Nephron (organoid): ENCODE measurements at regions not wholly inside any gene's neighbourhood (a gene's known extent, or its start where the extent isn't known, plus 50 kb on each side); places are given as distances from the start of the nearest gene placed in this dataset.

Experiments
- H3K27ac Mint-ChIP-seq, 3 experiments: 2 replicates each; pipeline ENCODE4 v1.8.0; 2020; ENCODE audit warnings: mixed read lengths in 3 of 3, mild to moderate bottlenecking in 2 of 3, moderate library complexity in 1 of 3
- H3K27me3 Mint-ChIP-seq: 2 replicates; pipeline ENCODE4 v1.8.0; 2021; ENCODE audit warnings: low read depth, mild to moderate bottlenecking, moderate library complexity, mixed read lengths
- H3K36me3 Mint-ChIP-seq: 2 replicates; pipeline ENCODE4 v1.8.0; 2020; ENCODE audit warnings: low read depth, mixed read lengths
- H3K4me1 Mint-ChIP-seq: 2 replicates; pipeline ENCODE4 v1.8.0; 2020; ENCODE audit warnings: mixed read lengths
- H3K4me3 Mint-ChIP-seq, 3 experiments: 2 replicates each; pipeline ENCODE4 v1.8.0; 2020; ENCODE audit warnings: mild to moderate bottlenecking in 3 of 3, mixed read lengths in 3 of 3, moderate library complexity in 2 of 3
- H3K9me3 Mint-ChIP-seq: 2 replicates; pipeline ENCODE4 v1.8.0; 2020; ENCODE audit warnings: mixed read lengths
- CTCF ChIP-seq, 3 experiments: fragments of 200-600 bp; sonication (generic); IDR thresholded peaks; one replicate each; pipeline ENCODE4 v1.5.0; 2021; ENCODE audit warnings: antibody characterized with exemption in 3 of 3; ENCODE audit not compliant: unreplicated experiment in 3 of 3

- H3K4me3 Mint-ChIP-seq = no peak overlapping the region
- no peaks in the 10 kb centered on the region for H3K9me3 Mint-ChIP-seq
- peaks cover 33% of the 10 kb centered on the region for H3K4me1 Mint-ChIP-seq
- peak overlapping the region in 2 of 3 experiments; percentile 44 to 54 for H3K27ac Mint-ChIP-seq
- no peaks in the 10 kb centered on the region for H3K27me3 Mint-ChIP-seq
- no peak for TF ChIP-seq CTCF (IDR thresholded peaks at IDR 0.05; ENCODE audit: unreplicated experiment in 3 of 3)
- H3K36me3 Mint-ChIP-seq = no peaks in the 10 kb centered on the region
Observed at GRCh38 chr2:215755641-215756345, 257.6 kb downstream of the MREG start.

GRCh38 chr2:215754546-215754945 lies 258.8 kb downstream of the MREG start:
- TF ChIP-seq CTCF (IDR thresholded peaks at IDR 0.05; ENCODE audit: unreplicated experiment in 3 of 3) = no peak
- H3K4me1 Mint-ChIP-seq = peaks cover 35% of the 10 kb centered on the region
- no peaks in the 10 kb centered on the region for H3K36me3 Mint-ChIP-seq
- no peak overlapping the region for H3K4me3 Mint-ChIP-seq
- no peaks in the 10 kb centered on the region for H3K9me3 Mint-ChIP-seq
- peak overlapping the region in 1 of 3 experiments; percentile 59 for H3K27ac Mint-ChIP-seq
- H3K27me3 Mint-ChIP-seq = no peaks in the 10 kb centered on the region

- H3K27me3 Mint-ChIP-seq = no peaks in the 10 kb centered on the region
- no peaks in the 10 kb centered on the region for H3K9me3 Mint-ChIP-seq
- no peaks in the 10 kb centered on the region for H3K36me3 Mint-ChIP-seq
- H3K4me1 Mint-ChIP-seq = peaks cover 37% of the 10 kb centered on the region
- no peak for TF ChIP-seq CTCF (IDR thresholded peaks at IDR 0.05; ENCODE audit: unreplicated experiment in 3 of 3)
- no peak overlapping the region for H3K4me3 Mint-ChIP-seq
- H3K27ac Mint-ChIP-seq = no peak overlapping the region
Observed at GRCh38 chr2:215753808-215754207, 259.5 kb downstream of the MREG start.

GRCh38 chr2:215752991-215753390 lies 260.4 kb downstream of the MREG start:
- H3K27me3 Mint-ChIP-seq = no peaks in the 10 kb centered on the region
- no peaks in the 10 kb centered on the region for H3K36me3 Mint-ChIP-seq

GRCh38 chr2:215752436-215752835 lies 260.9 kb downstream of the MREG start:
- Mint-ChIP-seq H3K27ac (no peak overlapping the region), H3K9me3 (no peaks in the 10 kb centered on the region)

More at GRCh38 chr2:215752991-215753390, 260.4 kb downstream of the MREG start:
- H3K9me3 Mint-ChIP-seq = no peaks in the 10 kb centered on the region
- H3K4me1 Mint-ChIP-seq = peaks cover 42% of the 10 kb centered on the region
- no peak overlapping the region for H3K4me3 Mint-ChIP-seq
- no peak overlapping the region for H3K27ac Mint-ChIP-seq
- TF ChIP-seq CTCF (IDR thresholded peaks at IDR 0.05; ENCODE audit: unreplicated experiment in 3 of 3) = no peak

More at GRCh38 chr2:215752436-215752835, 260.9 kb downstream of the MREG start:
- TF ChIP-seq CTCF (IDR thresholded peaks at IDR 0.05; ENCODE audit: unreplicated experiment in 3 of 3) = no peak
- Mint-ChIP-seq H3K4me1 (peaks cover 42% of the 10 kb centered on the region), H3K36me3 (no peaks in the 10 kb centered on the region), H3K27me3 (no peaks in the 10 kb centered on the region), H3K4me3 (no peak overlapping the region)
